Stimulated activated effector memory CD8-positive, alpha-beta T cell treated with anti-CD3 and anti-CD28 coated beads, Interleukin-12 subunit alpha, Interleukin-12 subunit beta, amount 100 ng/mL, for 72 hours (primary cell): ENCODE measurements at regions not wholly inside any gene's neighbourhood (a gene's known extent, or its start where the extent isn't known, plus 50 kb on each side); places are given as distances from the start of the nearest gene placed in this dataset.

Source experiments
- ATAC-seq: fragments of 150-1000 bp; cut with Tn5 transposase; 2 replicates; pipeline ENCODE4 v1.10.0; 2021
- DNase-seq, 2 donors: peaks; one replicate each; pipeline ENCODE4 v3.0.0; 2021 to 2022; ENCODE audit warnings: low spot score in 2 of 2
- H3K27ac Mint-ChIP-seq: one replicate; pipeline ENCODE4 v1.8.0; 2022; ENCODE audit warnings: mild to moderate bottlenecking, mixed read lengths
- H3K36me3 Mint-ChIP-seq: one replicate; pipeline ENCODE4 v1.8.0; 2022; ENCODE audit warnings: mild to moderate bottlenecking, mixed read lengths
- H3K4me1 Mint-ChIP-seq: one replicate; pipeline ENCODE4 v1.8.0; 2022; ENCODE audit warnings: mixed read lengths
- H3K4me3 Mint-ChIP-seq: one replicate; pipeline ENCODE4 v1.8.0; 2022; ENCODE audit warnings: mild to moderate bottlenecking, mixed read lengths
- H3K9me3 Mint-ChIP-seq: one replicate; pipeline ENCODE4 v1.8.0; 2022; ENCODE audit warnings: mixed read lengths

DNA sequence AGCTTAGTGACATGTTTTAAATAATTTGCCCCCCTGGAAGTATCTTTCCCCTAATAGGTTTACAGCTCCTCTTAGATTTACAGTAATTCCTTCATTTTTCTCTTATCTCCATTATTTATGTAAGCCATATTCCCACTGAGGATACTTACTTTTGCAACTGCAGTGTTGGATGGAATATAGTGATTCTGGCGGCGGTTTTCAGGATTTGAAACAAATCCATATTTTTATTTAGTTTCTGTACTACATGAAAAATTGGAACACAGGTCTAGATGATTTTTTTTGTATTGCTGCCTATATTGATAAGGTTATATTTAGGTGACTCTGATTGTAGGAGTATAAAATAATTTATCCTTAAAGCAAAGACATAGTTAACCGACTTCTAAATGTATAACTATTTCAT, 391.6 kb upstream of the SUCLG2 start:
- Mint-ChIP-seq H3K27ac (no peak overlapping the region), H3K4me1 (no peaks in the 10 kb centered on the region), H3K36me3 (no peaks in the 10 kb centered on the region), H3K9me3 (no peaks in the 10 kb centered on the region), H3K4me3 (no peak overlapping the region)
- ATAC-seq (no peak), DNase-seq (no peak)

DNA sequence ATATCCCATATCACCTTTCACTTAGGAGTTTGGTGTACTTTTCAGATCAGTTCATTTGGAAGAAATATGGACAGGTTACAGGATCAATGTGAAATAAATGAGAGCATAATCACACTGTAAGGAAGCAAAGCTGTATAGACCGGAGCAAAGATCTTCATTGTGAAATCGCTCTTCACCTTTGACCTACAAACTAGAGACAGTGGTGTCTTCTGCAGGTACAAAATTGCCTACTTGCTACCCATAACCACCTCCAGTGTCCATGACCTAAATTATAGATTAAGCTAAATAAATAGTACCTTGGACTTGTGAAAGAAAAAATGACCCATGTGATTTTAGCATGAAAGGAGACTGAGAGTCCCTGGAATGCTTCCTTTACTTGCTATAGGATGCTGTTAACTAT, 379.5 kb upstream of the SUCLG2 start:
- H3K4me3 Mint-ChIP-seq, result no peak overlapping the region
- H3K36me3 Mint-ChIP-seq, result no peaks in the 10 kb centered on the region
- DNase-seq (no peak), ATAC-seq (no peak)
- no peak overlapping the region for H3K27ac Mint-ChIP-seq
- no peaks in the 10 kb centered on the region for H3K4me1 Mint-ChIP-seq
- H3K9me3 Mint-ChIP-seq, result no peaks in the 10 kb centered on the region

DNA sequence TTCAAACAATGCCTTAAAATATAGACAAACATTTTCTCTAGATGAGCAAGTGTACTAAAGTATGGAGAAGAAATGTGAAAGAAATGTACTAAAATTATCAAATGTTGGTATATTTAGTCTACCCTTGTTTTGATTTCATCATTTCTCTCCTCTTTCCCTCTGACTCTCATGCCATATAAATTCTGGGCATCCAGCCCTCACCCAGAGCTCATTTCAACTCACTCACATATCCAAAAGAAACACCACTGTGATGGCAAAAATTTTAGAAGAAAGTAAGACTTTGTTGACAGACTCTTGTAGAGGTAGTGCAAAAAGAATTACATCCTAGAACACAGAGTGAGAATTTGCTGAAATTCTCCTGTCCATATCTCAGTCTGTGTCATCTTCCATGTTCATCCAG, 377.8 kb upstream of the SUCLG2 start:
- Mint-ChIP-seq H3K4me3 (no peak overlapping the region), H3K27ac (no peak overlapping the region), H3K4me1 (no peaks in the 10 kb centered on the region), H3K9me3 (no peaks in the 10 kb centered on the region), H3K36me3 (no peaks in the 10 kb centered on the region)
- DNase-seq (no peak), ATAC-seq (no peak)

- DNase-seq (no peak), ATAC-seq (no peak)
- no peaks in the 10 kb centered on the region for H3K9me3 Mint-ChIP-seq
These were observed 370.8 kb upstream of the SUCLG2 start for GRCh38 chr3:68025189-68025588.

GRCh38 chr3:68019876-68020275, 365.5 kb upstream of the SUCLG2 start:
- Mint-ChIP-seq H3K36me3 (no peaks in the 10 kb centered on the region), H3K4me3 (no peak overlapping the region), H3K27ac (no peak overlapping the region), H3K9me3 (no peaks in the 10 kb centered on the region), H3K4me1 (peaks cover 1% of the 10 kb centered on the region)
- DNase-seq (no peak), ATAC-seq (no peak)

More at GRCh38 chr3:68025189-68025588, 370.8 kb upstream of the SUCLG2 start:
- Mint-ChIP-seq H3K27ac (no peak overlapping the region), H3K36me3 (no peaks in the 10 kb centered on the region), H3K4me1 (peaks cover 12% of the 10 kb centered on the region), H3K4me3 (no peak overlapping the region)

- Mint-ChIP-seq H3K27ac (no peak overlapping the region), H3K4me3 (no peak overlapping the region), H3K9me3 (no peaks in the 10 kb centered on the region), H3K36me3 (no peaks in the 10 kb centered on the region), H3K4me1 (no peaks in the 10 kb centered on the region)
- DNase-seq, result no peak
- no peak for ATAC-seq
These were observed 363.9 kb upstream of the SUCLG2 start for GRCh38 chr3:68018275-68018674.

DNA sequence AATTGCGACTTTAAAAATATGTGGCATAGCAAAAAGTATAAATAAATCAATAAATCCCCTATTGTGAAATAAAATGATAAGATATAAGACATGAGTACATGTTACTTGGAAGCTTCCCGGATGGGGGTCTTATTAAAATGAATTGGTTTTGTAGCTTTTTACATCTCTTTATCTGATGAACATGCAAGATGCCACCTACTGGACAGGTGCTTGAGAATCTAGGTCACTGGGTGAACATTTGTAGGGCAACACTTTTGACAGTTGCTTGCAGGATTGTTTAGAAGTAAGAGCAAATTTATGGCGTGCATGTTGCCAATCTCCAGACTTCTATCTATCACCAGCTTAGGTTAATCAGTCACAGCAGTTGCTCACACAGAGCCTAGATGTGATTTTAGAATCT, 362.7 kb upstream of the SUCLG2 start:
- no peak for DNase-seq
- Mint-ChIP-seq H3K9me3 (no peaks in the 10 kb centered on the region), H3K27ac (no peak overlapping the region)

DNA sequence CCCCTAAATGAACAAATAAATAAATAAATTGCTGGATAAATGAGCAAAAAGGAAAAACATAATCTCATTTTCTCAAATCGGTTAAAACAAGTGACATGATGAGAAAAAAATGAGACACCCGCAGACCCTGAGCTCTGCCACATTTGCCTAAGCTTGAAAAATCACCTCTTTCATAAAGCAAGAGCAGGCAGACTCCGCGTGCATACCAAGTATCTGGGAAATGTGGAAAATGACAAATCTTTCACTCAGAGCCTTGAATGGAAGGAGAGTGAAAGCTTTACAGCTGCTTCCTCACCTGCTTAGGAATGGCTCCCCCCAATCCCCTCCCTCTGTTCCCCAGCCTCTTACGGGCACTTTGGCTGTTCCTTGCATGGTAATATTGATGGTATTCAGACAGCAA, 355.5 kb upstream of the SUCLG2 start:
- Mint-ChIP-seq H3K4me3 (no peak overlapping the region), H3K4me1 (peaks cover 11% of the 10 kb centered on the region), H3K9me3 (no peaks in the 10 kb centered on the region), H3K36me3 (no peaks in the 10 kb centered on the region), H3K27ac (no peak overlapping the region)
- ATAC-seq, result no peak
- DNase-seq, result no peak

More for the DNA sequence above, 362.7 kb upstream of the SUCLG2 start:
- Mint-ChIP-seq H3K36me3 (no peaks in the 10 kb centered on the region), H3K4me3 (no peak overlapping the region), H3K4me1 (no peaks in the 10 kb centered on the region)
- ATAC-seq, result no peak

GRCh38 chr3:68007621-68008226, 353.3 kb upstream of the SUCLG2 start:
- peak in 1 of 2 donors; percentile 2 for DNase-seq
- H3K9me3 Mint-ChIP-seq, result no peaks in the 10 kb centered on the region
- peak; percentile 66 for ATAC-seq
- no peak overlapping the region for H3K27ac Mint-ChIP-seq
- no peaks in the 10 kb centered on the region for H3K36me3 Mint-ChIP-seq
- H3K4me3 Mint-ChIP-seq, result peak overlapping the region; percentile 66
- peaks cover 11% of the 10 kb centered on the region for H3K4me1 Mint-ChIP-seq

- Mint-ChIP-seq H3K4me1 (peaks cover 11% of the 10 kb centered on the region), H3K27ac (no peak overlapping the region), H3K36me3 (no peaks in the 10 kb centered on the region), H3K4me3 (peak overlapping the region; percentile 66), H3K9me3 (peaks cover under 1% of the 10 kb centered on the region)
- DNase-seq, result no peak
- ATAC-seq, result no peak
These were observed 352.2 kb upstream of the SUCLG2 start for GRCh38 chr3:68006646-68007045.

DNA sequence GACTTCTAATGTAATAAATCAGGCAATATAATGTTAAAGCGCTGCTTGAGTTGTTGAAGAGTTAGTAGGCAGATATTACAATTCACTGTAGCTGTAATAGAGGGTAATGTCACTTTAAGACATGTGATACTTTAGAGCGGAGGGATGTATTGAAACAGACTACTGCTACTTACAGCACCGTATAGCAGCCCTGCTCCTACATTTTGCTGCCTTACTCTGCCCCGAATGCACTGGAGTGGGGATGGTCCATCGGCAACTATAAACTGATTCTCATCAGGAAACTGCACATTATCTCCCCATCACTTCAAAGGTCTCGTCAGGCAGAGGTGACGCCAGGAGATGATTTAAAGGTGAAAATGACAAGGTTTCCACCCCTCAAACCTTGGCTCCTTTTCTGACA, 349.7 kb upstream of the SUCLG2 start:
- no peak overlapping the region for H3K4me3 Mint-ChIP-seq
- H3K36me3 Mint-ChIP-seq, result no peaks in the 10 kb centered on the region
- no peak for ATAC-seq
- DNase-seq, result no peak
- H3K9me3 Mint-ChIP-seq, result peaks cover 5% of the 10 kb centered on the region
- no peak overlapping the region for H3K27ac Mint-ChIP-seq
- H3K4me1 Mint-ChIP-seq, result peaks cover 11% of the 10 kb centered on the region

- DNase-seq (no peak), ATAC-seq (no peak)
- H3K27ac Mint-ChIP-seq, result no peak overlapping the region
- H3K4me3 Mint-ChIP-seq, result no peak overlapping the region
- peaks cover 5% of the 10 kb centered on the region for H3K9me3 Mint-ChIP-seq
- no peaks in the 10 kb centered on the region for H3K36me3 Mint-ChIP-seq
- no peaks in the 10 kb centered on the region for H3K4me1 Mint-ChIP-seq
These were observed 343.9 kb upstream of the SUCLG2 start for GRCh38 chr3:67998281-67998680.

GRCh38 chr3:67995206-67995605, 340.8 kb upstream of the SUCLG2 start:
- Mint-ChIP-seq H3K4me3 (no peak overlapping the region), H3K36me3 (no peaks in the 10 kb centered on the region), H3K4me1 (no peaks in the 10 kb centered on the region), H3K9me3 (no peaks in the 10 kb centered on the region), H3K27ac (no peak overlapping the region)
- ATAC-seq, result no peak
- DNase-seq, result no peak

- no peak overlapping the region for H3K4me3 Mint-ChIP-seq
- no peaks in the 10 kb centered on the region for H3K9me3 Mint-ChIP-seq
- H3K27ac Mint-ChIP-seq, result no peak overlapping the region
- no peaks in the 10 kb centered on the region for H3K36me3 Mint-ChIP-seq
- DNase-seq, result no peak
- no peak for ATAC-seq
- H3K4me1 Mint-ChIP-seq, result no peaks in the 10 kb centered on the region
These were observed 332.3 kb upstream of the SUCLG2 start for GRCh38 chr3:67986706-67987105.

DNA sequence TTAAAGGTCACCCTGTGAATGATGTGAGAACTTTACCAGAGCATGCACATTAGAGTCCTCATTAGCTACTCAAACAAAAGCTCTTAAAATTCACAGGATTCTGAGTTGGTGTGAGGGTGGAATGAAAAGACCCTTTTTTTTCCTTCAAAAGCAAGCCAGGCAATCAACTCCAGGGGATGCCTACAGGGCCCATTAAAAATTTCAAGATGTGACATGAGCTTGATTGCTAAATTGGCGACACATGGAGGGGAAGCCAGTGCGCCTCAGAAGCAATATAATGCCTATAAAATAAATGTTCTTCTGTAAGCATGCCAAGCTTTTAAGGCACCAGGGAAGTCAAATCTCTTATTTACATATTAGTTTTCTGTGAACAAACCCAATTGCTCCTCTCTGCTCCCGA, 328.8 kb upstream of the SUCLG2 start:
- Mint-ChIP-seq H3K27ac (no peak overlapping the region), H3K9me3 (no peaks in the 10 kb centered on the region), H3K4me1 (no peaks in the 10 kb centered on the region), H3K36me3 (no peaks in the 10 kb centered on the region), H3K4me3 (no peak overlapping the region)
- no peak for DNase-seq
- no peak for ATAC-seq

GRCh38 chr3:67981077-67981476, 326.7 kb upstream of the SUCLG2 start:
- DNase-seq, result no peak
- no peaks in the 10 kb centered on the region for H3K36me3 Mint-ChIP-seq
- no peak for ATAC-seq
- H3K4me1 Mint-ChIP-seq, result no peaks in the 10 kb centered on the region
- H3K4me3 Mint-ChIP-seq, result no peak overlapping the region
- no peak overlapping the region for H3K27ac Mint-ChIP-seq
- no peaks in the 10 kb centered on the region for H3K9me3 Mint-ChIP-seq

GRCh38 chr3:67979342-67979741, 324.9 kb upstream of the SUCLG2 start:
- no peak for DNase-seq
- no peaks in the 10 kb centered on the region for H3K9me3 Mint-ChIP-seq
- H3K4me1 Mint-ChIP-seq, result no peaks in the 10 kb centered on the region
- H3K4me3 Mint-ChIP-seq, result no peak overlapping the region
- no peak overlapping the region for H3K27ac Mint-ChIP-seq
- H3K36me3 Mint-ChIP-seq, result no peaks in the 10 kb centered on the region
- no peak for ATAC-seq
